GM18907 (cell line): ENCODE measurements at regions not wholly inside any gene's neighbourhood (a gene's known extent, or its start where the extent isn't known, plus 50 kb on each side); places are given as distances from the start of the nearest gene placed in this dataset.

Source experiments
- ATAC-seq: cut with Tn5 transposase; IDR thresholded peaks from one replicate; pipeline ENCODE4 v1.9.1; 2021; ENCODE audit warnings: mild to moderate bottlenecking, moderate library complexity; ENCODE audit not compliant: unreplicated experiment

DNA sequence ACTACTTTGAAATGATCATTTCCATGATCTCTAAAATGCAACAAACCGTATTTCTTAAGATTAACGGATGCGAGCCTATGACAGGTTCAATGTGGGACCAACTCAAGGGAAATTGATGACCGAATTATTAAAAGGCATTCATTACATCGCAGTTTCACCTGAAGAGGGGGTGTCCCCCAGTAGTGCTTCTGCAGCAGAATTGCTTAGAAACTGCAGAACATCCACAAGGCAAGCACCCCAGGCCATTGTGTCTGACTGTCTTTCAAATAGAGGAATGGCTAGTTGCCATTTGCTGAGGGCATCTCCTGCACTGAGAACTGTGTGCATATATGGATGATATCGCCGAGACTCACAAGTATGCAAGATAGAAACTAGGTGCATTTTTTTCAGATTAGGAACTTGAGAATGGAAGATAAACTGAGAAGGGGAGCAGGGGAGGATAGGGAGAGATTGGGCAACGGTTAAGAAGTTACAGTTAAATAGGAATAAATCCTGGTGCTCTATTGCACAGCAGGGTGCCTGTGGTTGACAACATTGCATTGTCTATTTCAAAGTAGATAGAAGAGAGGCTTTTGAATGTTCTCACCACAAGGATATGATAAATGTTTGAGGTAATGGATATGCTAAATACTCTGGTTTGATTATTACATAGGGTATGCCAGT is 234.3 kb upstream of the PLEKHG7 start:
- no peak for ATAC-seq

DNA sequence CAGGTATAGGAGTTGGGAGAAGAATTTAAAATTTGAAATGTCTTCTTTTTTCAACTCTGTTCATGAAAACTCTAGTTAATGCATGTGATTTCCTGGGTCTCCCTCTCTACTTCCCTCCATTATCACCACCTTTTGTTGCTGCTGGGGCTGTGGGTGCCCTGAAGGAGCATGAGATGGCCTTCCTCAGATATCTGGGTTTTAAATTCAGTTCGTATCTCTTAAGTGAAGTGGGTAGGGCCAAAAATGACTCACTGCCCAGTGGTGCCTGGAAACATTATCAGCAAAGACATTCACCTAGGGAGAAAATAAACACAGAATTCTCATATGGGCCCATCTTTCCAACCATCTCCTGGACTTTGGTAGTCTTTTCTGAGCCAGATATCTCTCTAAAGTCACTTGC is 234.9 kb upstream of the PLEKHG7 start:
- ATAC-seq, result no peak

GRCh38 chr12:92466391-92467305 is 236.1 kb upstream of the PLEKHG7 start:
- peak; percentile 38 for ATAC-seq

DNA sequence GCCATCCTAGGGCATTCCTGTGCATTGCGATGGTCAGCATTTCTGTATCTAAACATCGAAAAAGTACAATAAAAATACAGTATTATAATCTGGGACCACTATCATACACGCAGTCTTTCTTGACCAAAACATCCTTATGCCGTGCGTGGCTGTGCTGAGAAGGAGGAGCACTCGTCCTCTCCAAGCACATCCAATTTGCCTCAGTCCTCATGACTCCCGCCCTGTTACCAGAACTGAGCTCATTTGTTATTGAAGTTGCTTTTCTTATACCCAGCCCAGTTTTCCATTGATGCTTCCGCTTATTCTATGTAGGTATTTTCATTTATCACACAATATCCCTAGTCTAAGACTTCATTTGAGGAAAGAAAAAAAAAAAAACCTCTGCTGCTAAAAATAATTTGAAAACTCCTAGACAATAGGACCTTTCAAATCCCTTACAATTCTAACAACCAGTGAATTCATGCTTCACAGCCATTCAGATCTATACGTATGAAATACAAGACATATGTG is 236.9 kb upstream of the PLEKHG7 start:
- no peak for ATAC-seq

GRCh38 chr12:92464911-92465310 is 237.9 kb upstream of the PLEKHG7 start:
- ATAC-seq, result no peak

- no peak for ATAC-seq
These were observed 239.6 kb upstream of the PLEKHG7 start for GRCh38 chr12:92463171-92463570.

DNA sequence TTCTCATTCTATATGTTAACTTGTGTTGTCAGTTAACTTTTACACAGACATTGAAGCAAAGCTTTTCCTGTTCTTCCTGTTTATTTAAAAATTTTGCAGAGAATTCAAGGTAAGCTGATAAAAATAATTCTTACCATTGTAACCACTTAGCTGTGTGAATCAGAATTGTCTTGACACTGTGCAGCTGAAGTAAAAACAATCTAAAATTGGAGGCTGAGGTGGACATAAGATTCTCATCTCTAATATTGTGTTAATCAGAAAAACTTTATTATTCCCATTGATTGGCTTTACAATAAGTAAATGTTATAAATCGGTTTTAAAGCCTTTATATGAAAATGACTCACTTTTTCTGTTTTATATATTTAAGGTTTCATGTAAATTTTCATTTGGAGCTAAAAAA is 240.3 kb upstream of the PLEKHG7 start:
- ATAC-seq, result no peak

GRCh38 chr12:92462049-92462448 is 240.7 kb upstream of the PLEKHG7 start:
- ATAC-seq, result peak; percentile 81

GRCh38 chr12:92459850-92460249 is 242.9 kb upstream of the PLEKHG7 start:
- ATAC-seq, result no peak

DNA sequence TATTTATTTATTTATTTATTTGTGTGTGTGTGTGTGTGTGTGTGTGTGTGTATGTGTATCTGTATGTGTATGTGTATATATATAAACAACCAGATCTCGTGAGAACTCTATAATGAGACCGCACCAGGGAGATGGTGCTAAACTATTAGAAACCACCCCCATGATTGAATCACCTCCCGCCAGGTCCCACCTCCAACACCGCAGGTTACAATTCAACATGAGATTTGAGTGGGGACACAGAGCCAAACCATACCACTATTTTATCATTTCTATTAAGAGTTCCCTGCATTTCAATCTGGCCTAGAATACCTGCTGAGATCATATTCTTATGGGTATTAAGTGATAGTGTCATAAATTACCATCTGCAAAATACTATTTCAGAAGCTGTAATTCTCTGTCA is 243.8 kb upstream of the PLEKHG7 start:
- no peak for ATAC-seq

GRCh38 chr12:92457458-92458180 is 245.2 kb upstream of the PLEKHG7 start:
- no peak for ATAC-seq

- no peak for ATAC-seq
These were observed 250.0 kb upstream of the PLEKHG7 start for GRCh38 chr12:92452763-92453162.

GRCh38 chr12:92446083-92446460 is 256.7 kb upstream of the PLEKHG7 start:
- ATAC-seq, result no peak

GRCh38 chr12:92445253-92446082 is 257.3 kb upstream of the PLEKHG7 start:
- peak; percentile 89 for ATAC-seq

DNA sequence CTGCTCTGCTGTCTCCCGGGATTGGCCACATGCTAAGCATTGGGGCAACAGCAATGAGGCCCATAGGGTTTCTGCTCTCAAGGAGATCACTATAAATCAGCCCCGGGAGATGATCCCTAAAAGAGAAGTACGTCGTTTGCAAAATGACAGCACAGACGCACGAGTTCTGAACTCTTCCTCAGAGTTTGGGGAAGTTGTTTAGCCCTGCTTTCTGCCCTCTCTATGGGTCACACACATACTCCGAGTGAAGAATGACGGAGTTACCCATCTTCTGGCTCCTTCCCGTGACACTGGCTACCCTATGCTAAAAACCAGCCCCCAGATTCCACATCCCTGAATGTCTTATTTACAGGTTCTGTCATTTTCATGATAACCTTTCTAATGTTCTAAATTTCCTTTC is 258.0 kb upstream of the PLEKHG7 start:
- peak; percentile 44 for ATAC-seq

GRCh38 chr12:92442782-92443181 is 260.0 kb upstream of the PLEKHG7 start:
- no peak for ATAC-seq

- ATAC-seq, result no peak
These were observed 262.7 kb upstream of the PLEKHG7 start for GRCh38 chr12:92440072-92440471.

GRCh38 chr12:92439420-92439805 is 263.4 kb upstream of the PLEKHG7 start:
- no peak for ATAC-seq

- ATAC-seq, result no peak
These were observed 264.0 kb upstream of the PLEKHG7 start for GRCh38 chr12:92438641-92439419.

- ATAC-seq, result no peak
These were observed 265.3 kb upstream of the PLEKHG7 start for GRCh38 chr12:92437452-92437851.
